NCI-H510A (cell line): ENCODE measurements at regions not wholly inside any gene's neighbourhood (a gene's known extent, or its start where the extent isn't known, plus 50 kb on each side); places are given as distances from the start of the nearest gene placed in this dataset.
"Not testable (repeated sequence)": the region's sequence is repeated elsewhere in the genome, so short reads cannot be mapped to it uniquely, and the experiment has no call there.

Source experiments
- DNase-seq: peaks from one replicate; lab custom pipeline; 2025; lab: John Stamatoyannopoulos, UW

GRCh38 chr10:38362514-38362913 lies 268.4 kb downstream of the ZNF37A start:
- not testable (repeated sequence) for DNase-seq

DNA sequence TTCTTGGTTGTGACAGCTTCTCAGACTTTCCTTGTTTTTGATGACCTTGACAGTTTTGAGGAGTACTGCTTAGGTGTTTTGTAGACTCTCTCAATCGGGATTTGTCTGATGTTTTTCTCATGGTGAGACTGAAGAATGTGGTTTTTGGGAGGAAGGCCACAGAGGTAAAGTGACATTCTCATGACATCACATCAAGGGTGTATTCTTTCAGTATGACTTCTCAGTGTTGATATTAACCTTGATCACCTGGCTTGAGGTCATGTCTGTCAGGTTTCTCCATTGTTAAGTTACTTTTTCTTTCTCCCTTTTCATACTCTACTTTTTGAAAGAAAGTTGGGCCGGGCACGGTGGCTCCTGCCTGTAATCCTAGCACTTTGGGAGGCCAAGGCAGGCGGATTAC lies 269.9 kb downstream of the ZNF37A start:
- DNase-seq = not testable (repeated sequence)

DNA sequence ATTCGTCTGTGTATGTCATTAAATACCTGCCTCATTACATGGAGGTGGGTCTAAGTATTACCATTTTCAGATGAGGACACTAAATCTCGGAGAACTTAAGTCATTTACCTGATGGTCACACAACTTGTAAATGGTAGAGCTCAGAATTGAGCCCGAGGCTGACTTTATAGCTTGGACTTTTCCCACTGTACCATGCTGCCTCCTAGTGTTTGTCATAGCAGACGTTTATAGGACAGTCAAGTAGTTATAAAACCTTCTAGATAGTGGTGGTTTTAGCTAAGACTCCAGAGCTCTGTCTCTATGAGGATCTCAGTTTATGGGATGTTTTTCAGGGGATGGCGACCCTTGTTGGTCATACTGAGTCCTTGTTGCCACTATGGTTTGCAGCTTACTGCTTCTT lies 271.8 kb downstream of the ZNF37A start:
- DNase-seq = not testable (repeated sequence)

DNA sequence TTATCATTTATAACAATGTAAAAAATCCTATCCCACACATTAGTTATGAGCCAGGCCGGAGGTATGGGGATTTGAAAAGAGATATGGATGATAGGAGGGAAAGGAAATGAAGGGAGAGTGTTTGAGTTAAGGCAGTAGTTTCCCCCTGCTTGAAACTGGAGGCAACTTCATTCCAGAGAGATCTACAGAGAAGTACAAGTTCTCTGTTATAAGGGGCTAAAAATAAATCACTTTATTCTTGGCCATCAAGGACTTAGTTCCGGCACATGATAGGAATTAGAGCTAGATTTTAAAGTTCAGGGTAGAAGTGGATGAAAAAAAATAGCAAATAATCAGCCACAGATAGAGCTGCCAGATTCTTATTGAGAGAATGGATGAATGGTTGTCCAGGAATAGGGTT lies 289.7 kb downstream of the ZNF37A start:
- DNase-seq = not testable (repeated sequence)

DNA sequence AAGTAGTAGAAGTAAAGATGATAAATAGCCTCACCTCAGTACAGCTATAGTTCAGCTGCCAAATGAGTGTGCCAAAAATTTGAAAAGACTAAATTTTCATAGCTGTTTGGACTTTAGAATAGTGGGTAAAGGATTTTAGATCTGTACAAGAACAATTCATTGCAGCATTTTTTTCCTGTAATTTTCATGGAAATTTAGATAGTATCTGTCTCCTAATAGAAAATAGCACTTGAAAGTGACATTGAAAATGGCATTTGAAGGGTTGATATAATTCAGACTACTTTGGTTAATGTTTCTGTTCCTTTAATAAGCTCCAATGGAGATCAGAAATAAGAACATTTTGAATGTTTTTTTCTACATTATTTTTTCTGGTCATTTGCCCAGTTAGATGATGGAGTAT lies 292.7 kb downstream of the ZNF37A start:
- DNase-seq = not testable (repeated sequence)

- DNase-seq = not testable (repeated sequence)
Measured at GRCh38 chr10:38390725-38391124, 296.6 kb downstream of the ZNF37A start.

GRCh38 chr10:38395465-38395864 lies 301.3 kb downstream of the ZNF37A start:
- not testable (repeated sequence) for DNase-seq

DNA sequence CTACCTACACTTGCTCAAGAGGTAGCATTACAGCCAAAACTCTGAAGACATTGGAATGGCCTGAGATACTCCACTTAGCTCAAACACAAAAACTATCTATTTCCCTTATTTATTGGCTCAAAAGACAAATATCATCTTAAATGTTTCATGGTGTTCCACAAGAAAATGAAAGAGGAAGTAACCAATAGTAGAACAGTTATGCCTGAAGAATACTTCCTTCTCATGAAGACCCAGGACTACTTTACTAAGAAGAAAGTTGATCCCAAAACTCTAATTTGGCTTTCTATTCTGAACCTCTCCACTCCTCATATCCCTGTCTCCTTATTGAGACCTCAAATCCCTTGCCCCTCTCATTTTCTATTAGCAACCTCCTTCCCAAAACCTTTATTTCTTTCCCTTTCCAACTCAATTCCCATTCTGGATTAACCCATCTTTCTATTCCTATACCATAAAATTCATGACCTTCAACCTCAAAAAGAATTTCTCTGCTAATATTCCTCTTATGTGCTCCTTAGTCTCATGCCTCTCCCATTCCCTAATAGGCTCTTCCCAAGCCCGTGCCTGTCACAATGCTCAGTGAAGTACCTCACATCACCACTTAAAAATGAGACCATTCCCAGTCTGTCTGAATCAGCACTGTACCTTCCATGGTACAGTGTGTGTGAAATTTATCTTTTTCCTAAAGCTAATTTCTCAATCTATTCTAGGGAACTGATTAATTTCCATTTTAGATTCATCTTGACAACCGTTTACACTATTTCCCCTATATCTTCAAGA lies 302.2 kb downstream of the ZNF37A start:
- not testable (repeated sequence) for DNase-seq

DNA sequence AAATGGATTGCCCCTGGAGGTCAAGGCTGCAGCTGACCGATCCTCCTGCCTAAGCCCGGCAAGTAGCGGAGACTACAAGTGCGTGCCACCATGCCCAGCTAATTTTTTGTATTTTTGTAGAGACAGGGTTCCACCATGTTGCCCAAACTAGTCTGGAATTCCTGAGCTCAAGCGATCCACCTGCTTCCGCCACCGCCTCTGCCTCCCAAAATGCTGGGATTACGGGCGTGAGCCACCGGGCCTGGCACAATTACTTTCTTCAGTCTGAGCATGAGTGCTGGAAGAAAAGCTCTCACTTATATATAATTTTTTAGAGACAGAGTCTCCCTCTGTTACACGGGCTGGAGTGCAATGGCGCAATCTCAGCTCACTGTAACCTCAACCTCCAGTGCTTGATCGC lies 307.4 kb downstream of the ZNF37A start:
- not testable (repeated sequence) for DNase-seq

- peak; percentile 66 for DNase-seq
Measured at GRCh38 chr10:38402442-38403346, 308.6 kb downstream of the ZNF37A start.

- DNase-seq = not testable (repeated sequence)
Measured at GRCh38 chr10:38403347-38404117, 309.4 kb downstream of the ZNF37A start.

DNA sequence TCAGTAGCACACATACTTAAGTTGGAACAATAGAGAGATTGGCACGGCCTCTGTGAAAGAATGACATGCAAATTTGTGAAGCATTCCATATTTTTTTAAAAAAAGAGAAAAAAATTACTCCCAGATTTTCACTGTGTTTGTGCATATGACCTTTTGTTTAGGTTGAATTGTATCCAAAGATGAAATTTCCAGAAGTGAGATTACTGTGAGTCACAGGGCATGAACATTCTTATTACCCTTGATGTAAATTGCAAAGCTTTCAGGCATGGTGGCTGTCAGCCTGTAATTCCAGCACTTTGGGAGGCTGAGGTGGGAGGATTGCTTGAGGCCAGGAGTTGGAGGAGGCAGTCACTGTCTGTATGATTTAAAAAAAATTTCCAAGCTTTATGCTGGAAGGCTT lies 329.5 kb downstream of the ZNF37A start:
- DNase-seq = not testable (repeated sequence)

DNA sequence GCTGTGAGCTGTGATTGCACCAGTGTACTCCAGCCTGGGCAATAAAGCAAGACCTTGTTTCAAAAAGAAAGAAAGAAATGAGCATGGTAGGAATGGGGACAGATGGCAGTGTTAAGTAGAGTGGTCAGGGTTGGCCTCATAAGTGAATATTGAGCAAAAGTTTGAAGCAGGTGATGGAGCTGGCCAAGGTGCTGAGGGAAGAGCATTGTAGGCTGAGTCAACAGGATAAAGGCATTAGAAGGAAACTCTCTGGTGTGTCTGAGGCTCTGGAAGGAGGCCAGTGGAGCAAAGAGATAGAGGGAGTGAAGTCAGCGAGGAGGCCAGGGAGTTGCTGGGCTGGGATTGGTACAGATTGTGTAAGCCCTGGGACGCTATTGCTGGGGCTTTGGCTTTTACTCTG lies 336.1 kb downstream of the ZNF37A start:
- not testable (repeated sequence) for DNase-seq

DNA sequence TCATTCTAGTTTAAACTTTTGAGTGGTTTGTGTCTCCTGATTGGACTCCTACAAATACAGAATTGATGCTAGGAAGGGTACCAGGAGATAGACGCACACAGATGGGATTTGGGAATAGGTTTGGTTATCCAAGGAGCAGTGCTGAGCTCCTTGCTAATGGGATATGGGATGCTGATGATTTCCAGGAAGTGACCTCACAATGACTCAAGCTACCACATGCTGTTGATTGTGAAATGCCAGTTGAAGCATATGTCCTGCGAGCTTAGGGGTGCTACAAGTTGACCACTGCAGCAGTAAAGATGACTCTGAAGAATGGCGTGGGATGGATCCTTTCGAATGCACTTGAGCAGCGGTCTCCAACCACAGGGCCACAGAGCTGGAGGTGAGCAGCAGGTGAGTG lies 343.2 kb downstream of the ZNF37A start:
- not testable (repeated sequence) for DNase-seq

DNA sequence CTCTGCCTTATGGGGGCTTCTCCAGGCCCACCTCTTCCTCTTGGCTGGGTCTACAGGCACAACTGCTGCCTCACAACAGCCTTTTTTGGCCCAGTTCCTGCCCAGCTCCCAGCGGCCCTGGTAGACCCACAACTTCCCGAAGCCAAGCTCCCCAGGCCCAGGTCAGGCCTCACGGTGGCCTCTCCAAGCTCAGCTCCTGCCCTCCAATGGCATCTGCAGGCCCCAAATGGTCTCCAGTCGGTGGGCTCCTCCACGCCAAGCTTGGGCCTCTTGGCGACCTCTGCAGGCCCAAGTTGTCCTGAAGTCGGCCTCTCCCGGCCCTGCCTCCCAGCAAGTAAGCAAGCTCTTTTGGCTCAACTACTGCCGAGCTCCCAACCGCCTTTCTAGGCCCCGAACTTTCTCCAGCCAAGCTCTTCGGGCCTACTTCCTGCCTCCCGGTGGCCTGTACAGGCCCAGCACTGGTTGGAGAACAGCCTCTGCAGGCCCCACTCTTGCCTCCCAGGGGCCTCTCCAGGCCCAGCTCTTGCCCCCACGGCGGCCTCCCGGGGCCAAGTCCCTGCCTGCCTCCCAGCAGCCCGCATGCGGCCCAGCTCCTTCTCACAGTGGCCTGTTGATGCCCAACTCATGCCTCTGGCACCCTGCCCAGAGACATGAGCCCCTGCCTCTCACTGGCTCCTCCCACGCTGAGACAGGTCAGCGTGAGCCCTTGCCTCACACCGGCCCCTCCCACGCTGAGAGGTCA lies 354.6 kb downstream of the ZNF37A start:
- not testable (repeated sequence) for DNase-seq

DNA sequence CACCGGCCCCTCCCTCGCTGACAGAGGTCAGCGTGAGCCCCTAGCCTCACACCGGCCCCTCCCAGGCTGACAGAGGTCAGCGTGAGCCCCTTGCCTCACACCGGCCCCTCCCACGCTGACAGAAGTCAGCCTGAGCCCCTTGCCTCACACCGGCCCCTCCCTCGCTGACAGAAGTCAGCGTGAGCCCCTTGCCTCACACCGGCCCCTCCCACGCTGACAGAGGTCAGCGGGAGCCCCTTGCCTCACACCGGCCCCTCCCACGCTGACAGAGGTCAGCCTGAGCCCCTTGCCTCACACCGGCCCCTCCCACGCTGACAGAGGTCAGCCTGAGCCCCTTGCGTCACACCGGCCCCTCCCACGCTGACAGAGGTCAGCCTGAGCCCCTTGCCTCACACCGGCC lies 355.5 kb downstream of the ZNF37A start:
- DNase-seq = not testable (repeated sequence)

- DNase-seq = not testable (repeated sequence)
Measured at GRCh38 chr10:38450372-38451057, 356.4 kb downstream of the ZNF37A start.

- not testable (repeated sequence) for DNase-seq
Measured at GRCh38 chr10:38451306-38451967, 357.3 kb downstream of the ZNF37A start.
